Cardiac muscle cell (in vitro differentiated cells and primary cell): ENCODE measurements at regions not wholly inside any gene's neighbourhood (a gene's known extent, or its start where the extent isn't known, plus 50 kb on each side); places are given as distances from the start of the nearest gene placed in this dataset.

Experiments used
- DNase-seq, 2 donors: peaks; one replicate each; pipeline versions ENCODE4 v3.0.0 to v3.0.0-alpha.2; 2010 to 2017; ENCODE audit warnings: low read depth in 1 of 2, low spot score in 1 of 2
- H3K27ac ChIP-seq: fragments of 200-600 bp; sonication (generic); 2 replicates; pipeline ENCODE4 v1.5.1; 2016
- H3K27me3 ChIP-seq: fragments of 200-600 bp; sonication (generic); 2 replicates; pipeline ENCODE4 v1.6.0; 2016; ENCODE audit warnings: control low read depth
- H3K36me3 ChIP-seq: fragments of 200-600 bp; sonication (generic); 2 replicates; pipeline ENCODE4 v1.5.1; 2016; ENCODE audit warnings: control low read depth
- H3K4me1 ChIP-seq: fragments of 200-600 bp; sonication (generic); 2 replicates; pipeline ENCODE4 v1.8.1; 2017; ENCODE audit warnings: low read depth, mild to moderate bottlenecking, mixed run types
- H3K4me3 ChIP-seq: fragments of 200-600 bp; sonication (generic); 2 replicates; pipeline ENCODE4 v1.5.1; 2016; ENCODE audit warnings: mild to moderate bottlenecking
- H3K9me3 ChIP-seq: fragments of 200-600 bp; sonication (generic); 2 replicates; pipeline ENCODE4 v1.5.1; 2017; ENCODE audit warnings: low read depth, mild to moderate bottlenecking, control low read depth
- TF ChIP-seq, protein P1 (sequence below): IDR thresholded peaks from 2 replicates; pipeline ENCODE4 v1.5.1; 2012; ENCODE audit warnings: low read depth, mild to moderate bottlenecking, low read length

DNA sequence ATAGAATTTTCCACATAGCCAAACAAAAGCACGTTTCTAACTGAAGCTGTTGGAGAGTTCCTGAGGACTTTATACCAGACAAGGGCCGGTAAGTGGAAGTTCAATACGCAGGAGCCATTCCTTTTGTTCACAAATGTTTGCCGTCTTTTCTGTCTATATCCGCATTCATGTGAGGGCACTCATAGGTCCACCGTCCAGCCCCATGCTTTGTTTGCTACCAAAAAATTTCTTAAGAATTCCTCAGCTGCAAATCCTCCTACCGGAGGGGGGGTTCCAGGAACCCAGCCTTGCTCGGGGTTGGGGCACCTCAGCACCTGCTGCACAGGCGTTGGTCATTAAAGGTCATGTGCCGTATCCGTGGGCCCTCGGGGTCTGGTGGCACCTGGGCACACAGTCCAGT is 276.8 kb downstream of the SEC14L1 start:
- no peak overlapping the region for H3K4me3 ChIP-seq
- no peak for DNase-seq
- H3K9me3 ChIP-seq = no peaks in the 10 kb centered on the region
- no peaks in the 10 kb centered on the region for H3K36me3 ChIP-seq
- peak overlapping the region; percentile 51 for H3K27ac ChIP-seq
- peaks cover 32% of the 10 kb centered on the region for H3K4me1 ChIP-seq
- H3K27me3 ChIP-seq = no peaks in the 10 kb centered on the region
- TF ChIP-seq, protein P1, sequence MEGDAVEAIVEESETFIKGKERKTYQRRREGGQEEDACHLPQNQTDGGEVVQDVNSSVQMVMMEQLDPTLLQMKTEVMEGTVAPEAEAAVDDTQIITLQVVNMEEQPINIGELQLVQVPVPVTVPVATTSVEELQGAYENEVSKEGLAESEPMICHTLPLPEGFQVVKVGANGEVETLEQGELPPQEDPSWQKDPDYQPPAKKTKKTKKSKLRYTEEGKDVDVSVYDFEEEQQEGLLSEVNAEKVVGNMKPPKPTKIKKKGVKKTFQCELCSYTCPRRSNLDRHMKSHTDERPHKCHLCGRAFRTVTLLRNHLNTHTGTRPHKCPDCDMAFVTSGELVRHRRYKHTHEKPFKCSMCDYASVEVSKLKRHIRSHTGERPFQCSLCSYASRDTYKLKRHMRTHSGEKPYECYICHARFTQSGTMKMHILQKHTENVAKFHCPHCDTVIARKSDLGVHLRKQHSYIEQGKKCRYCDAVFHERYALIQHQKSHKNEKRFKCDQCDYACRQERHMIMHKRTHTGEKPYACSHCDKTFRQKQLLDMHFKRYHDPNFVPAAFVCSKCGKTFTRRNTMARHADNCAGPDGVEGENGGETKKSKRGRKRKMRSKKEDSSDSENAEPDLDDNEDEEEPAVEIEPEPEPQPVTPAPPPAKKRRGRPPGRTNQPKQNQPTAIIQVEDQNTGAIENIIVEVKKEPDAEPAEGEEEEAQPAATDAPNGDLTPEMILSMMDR = no peak

DNA sequence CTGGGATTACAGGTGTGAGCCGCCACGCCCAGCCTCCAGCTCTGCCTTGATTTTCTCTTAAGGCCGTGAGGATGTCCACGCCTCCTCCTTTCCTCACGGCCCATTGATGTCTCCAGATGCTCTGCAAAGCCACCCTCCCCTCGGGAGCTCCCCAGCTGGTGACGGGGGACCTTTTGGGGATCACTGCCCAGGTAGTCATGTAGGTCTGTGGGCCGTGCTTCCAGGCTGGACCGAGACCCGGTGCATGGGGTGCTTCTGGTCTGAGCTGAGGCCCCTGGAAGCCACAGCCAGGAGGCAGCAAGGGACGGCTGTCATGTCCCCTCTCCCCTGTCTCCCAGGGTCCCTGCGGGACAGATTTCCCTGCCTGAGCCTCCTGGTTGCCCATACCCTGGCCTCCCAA is 277.8 kb downstream of the SEC14L1 start:
- peak overlapping the region; percentile 77 for H3K27ac ChIP-seq
- H3K9me3 ChIP-seq = no peaks in the 10 kb centered on the region
- H3K4me3 ChIP-seq = no peak overlapping the region
- no peak for DNase-seq
- H3K27me3 ChIP-seq = no peaks in the 10 kb centered on the region
- H3K4me1 ChIP-seq = peaks cover 32% of the 10 kb centered on the region
- no peaks in the 10 kb centered on the region for H3K36me3 ChIP-seq
- TF ChIP-seq, protein P1 = no peak

DNA sequence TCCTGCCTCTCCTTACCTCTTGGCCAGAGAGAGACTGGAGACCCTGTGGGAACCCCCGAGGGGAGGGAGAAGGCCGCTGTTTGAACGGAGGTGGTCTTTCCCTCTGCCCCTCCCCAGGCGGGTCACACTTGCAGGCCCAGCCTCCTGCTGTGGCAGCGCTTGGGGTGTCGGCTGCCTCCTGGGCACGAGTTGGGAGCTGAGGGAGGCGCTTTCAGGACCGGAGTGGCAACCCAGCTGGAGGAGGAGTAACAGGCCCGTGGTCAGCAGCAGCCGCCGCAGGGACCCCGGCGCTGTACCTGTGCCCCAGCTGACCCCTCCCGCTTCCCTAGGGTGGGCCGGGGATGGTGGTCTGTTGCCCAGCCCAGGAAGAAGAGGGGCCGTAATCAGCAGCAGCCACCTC is 278.3 kb downstream of the SEC14L1 start:
- Histone ChIP-seq H3K27ac (peak overlapping the region; percentile 77), H3K4me1 (peaks cover 32% of the 10 kb centered on the region)
- TF ChIP-seq, protein P1 = no peak

DNA sequence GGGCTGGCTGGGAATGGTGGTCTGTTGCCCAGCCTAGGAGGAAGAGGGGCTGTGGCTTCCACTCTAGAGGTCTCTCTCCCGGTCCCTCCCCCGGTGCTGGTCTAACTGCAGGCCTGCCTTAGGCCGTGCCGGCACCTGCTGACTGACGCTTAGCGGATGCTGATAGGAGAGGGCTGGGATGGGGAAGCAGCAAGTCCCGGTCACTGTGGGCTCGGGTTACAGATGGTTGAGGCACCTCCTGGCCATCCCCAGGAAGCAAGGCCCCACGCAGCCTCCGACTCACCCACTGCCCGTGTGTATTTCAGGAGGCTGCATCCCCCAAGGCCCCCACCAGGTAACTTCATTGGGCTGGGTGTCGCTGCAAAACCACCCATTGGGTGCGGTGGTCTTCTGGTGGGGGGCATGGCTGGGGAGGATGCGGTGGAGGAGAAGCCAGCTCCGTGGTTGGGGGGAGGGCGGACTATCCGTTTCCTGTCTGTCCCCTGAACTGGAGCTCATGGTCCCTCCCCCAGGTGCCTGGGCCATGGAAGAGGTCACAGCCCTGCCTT is 278.9 kb downstream of the SEC14L1 start:
- TF ChIP-seq, protein P1 = no peak
- no peaks in the 10 kb centered on the region for H3K36me3 ChIP-seq
- peak in 1 of 2 donors; percentile 87 for DNase-seq
- peak overlapping the region; percentile 77 for H3K27ac ChIP-seq
- no peak overlapping the region for H3K4me3 ChIP-seq
- no peaks in the 10 kb centered on the region for H3K27me3 ChIP-seq
- H3K9me3 ChIP-seq = no peaks in the 10 kb centered on the region
- H3K4me1 ChIP-seq = peaks cover 32% of the 10 kb centered on the region

More for the DNA sequence above, 278.3 kb downstream of the SEC14L1 start:
- H3K27me3 ChIP-seq = no peaks in the 10 kb centered on the region
- H3K9me3 ChIP-seq = no peaks in the 10 kb centered on the region
- H3K4me3 ChIP-seq = no peak overlapping the region
- H3K36me3 ChIP-seq = no peaks in the 10 kb centered on the region
- no peak for DNase-seq

DNA sequence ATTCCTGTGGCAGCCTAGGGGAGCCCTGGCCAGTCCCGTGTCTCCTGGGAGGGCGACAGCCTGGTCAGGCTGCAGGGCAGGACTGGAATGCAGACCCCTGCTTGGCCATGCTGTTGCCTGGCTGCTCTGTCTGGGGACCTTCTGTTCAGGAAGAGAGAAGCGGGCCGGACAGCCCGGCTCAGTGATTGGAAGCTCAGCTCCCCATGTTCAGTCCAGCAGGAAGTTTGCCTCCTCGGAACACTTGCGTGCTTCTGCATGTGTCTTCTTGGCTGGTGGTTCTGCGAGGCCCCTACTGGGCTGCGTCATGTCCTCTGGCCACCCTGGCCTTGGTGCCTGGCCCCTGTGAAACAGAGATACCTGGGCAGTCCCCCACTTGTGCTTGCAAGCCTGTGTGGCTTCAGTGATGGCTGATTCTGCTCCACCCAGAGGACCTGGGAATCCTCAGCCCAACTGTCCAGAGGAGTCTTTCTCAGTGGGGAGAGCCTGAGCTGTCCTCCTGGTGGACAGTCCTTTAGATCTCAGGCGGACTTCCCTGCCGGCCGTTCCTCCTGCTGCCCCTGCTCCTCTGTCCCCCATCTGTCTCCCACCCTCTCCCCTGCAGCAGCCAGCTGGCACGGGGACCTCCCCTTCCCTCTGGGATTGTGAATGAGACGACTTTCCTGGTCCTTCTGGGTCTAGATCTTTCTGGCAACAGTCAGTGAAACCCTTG is 279.5 kb downstream of the SEC14L1 start:
- Histone ChIP-seq H3K36me3 (no peaks in the 10 kb centered on the region), H3K27me3 (no peaks in the 10 kb centered on the region), H3K27ac (peak overlapping the region; percentile 24), H3K4me1 (peaks cover 36% of the 10 kb centered on the region), H3K9me3 (no peaks in the 10 kb centered on the region), H3K4me3 (no peak overlapping the region)
- no peak for DNase-seq
- TF ChIP-seq, protein P1 = peak; percentile 7
